ENCODE measurements at regions not wholly inside any gene's neighbourhood (a gene's known extent, or its start where the extent isn't known, plus 50 kb on each side); places are given as distances from the start of the nearest gene placed in this dataset.

DNA sequence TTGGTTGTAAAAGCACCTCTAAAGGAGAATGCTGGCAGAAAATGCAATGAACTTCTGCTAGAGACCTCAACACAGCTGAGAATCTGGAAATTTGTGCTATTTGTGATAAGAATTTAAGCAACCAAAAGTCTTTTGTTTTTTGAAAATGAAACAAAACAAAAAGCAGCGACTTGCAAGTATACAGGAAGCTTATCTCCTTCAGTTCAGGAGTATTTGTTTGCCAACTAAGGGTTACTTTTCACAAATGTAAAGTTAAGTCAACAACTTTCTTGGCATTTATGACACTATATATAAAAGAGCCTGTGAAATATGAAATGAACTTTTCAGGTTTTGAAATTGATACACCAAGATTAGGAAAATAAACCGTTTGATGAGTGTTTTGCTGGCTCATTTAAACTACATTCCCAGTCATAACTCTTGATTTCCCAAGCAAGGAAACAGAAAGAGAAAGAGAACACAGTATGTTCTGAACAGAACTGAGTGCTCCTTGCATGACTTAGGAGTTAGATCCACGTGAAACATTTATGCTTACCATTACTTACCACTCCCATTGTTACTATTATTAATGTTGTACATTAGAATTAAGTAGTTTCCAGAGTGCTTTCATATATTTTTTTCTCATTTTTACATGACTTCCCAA lies 92.3 kb upstream of the COL8A1 start:
- no peak for TF ChIP-seq RCOR1 (conservative IDR thresholded peaks at IDR 0.05; ENCODE audit: low read depth, low read length)
- no peak for TF ChIP-seq RAD21 (IDR thresholded peaks at IDR 0.05; ENCODE audit: insufficient read depth, low read depth, low read length)
- no peak for TF ChIP-seq NBN (IDR thresholded peaks at IDR 0.05)
- no peak for TF ChIP-seq YBX1 (IDR thresholded peaks at IDR 0.05)
- TF ChIP-seq RBBP5 (conservative IDR thresholded peaks at IDR 0.05): no peak
- no peak for TF ChIP-seq USF1 (IDR thresholded peaks at IDR 0.05; ENCODE audit: borderline replicate concordance, extremely low read length, insufficient read depth, low read depth, low read length)
- no peak for TF ChIP-seq MAX (IDR thresholded peaks at IDR 0.05; ENCODE audit: low read depth, low read length)
- TF ChIP-seq NR2F1 (conservative IDR thresholded peaks at IDR 0.05): no peak
- no peak for TF ChIP-seq POLR2A (IDR thresholded peaks at IDR 0.05; ENCODE audit: low read depth, low read length)
- TF ChIP-seq RELA (IDR thresholded peaks at IDR 0.05; ENCODE audit: borderline replicate concordance, partially characterized antibody): no peak
- no peak for TF ChIP-seq CTCF (IDR thresholded peaks at IDR 0.05 in 2 of 3, conservative IDR thresholded peaks at IDR 0.05 in 1 of 3; ENCODE audit: control insufficient read depth in 2 of 3, extremely low read depth in 1 of 3, insufficient read depth in 1 of 3, low read depth in 3 of 3, low read length in 3 of 3)
- TF ChIP-seq CBFB (IDR thresholded peaks at IDR 0.05; ENCODE audit: low read depth): no peak
- no peak for TF ChIP-seq TCF3 (IDR thresholded peaks at IDR 0.05; ENCODE audit: borderline replicate concordance, insufficient read depth, low read depth, low read length)
- TF ChIP-seq, protein P1, sequence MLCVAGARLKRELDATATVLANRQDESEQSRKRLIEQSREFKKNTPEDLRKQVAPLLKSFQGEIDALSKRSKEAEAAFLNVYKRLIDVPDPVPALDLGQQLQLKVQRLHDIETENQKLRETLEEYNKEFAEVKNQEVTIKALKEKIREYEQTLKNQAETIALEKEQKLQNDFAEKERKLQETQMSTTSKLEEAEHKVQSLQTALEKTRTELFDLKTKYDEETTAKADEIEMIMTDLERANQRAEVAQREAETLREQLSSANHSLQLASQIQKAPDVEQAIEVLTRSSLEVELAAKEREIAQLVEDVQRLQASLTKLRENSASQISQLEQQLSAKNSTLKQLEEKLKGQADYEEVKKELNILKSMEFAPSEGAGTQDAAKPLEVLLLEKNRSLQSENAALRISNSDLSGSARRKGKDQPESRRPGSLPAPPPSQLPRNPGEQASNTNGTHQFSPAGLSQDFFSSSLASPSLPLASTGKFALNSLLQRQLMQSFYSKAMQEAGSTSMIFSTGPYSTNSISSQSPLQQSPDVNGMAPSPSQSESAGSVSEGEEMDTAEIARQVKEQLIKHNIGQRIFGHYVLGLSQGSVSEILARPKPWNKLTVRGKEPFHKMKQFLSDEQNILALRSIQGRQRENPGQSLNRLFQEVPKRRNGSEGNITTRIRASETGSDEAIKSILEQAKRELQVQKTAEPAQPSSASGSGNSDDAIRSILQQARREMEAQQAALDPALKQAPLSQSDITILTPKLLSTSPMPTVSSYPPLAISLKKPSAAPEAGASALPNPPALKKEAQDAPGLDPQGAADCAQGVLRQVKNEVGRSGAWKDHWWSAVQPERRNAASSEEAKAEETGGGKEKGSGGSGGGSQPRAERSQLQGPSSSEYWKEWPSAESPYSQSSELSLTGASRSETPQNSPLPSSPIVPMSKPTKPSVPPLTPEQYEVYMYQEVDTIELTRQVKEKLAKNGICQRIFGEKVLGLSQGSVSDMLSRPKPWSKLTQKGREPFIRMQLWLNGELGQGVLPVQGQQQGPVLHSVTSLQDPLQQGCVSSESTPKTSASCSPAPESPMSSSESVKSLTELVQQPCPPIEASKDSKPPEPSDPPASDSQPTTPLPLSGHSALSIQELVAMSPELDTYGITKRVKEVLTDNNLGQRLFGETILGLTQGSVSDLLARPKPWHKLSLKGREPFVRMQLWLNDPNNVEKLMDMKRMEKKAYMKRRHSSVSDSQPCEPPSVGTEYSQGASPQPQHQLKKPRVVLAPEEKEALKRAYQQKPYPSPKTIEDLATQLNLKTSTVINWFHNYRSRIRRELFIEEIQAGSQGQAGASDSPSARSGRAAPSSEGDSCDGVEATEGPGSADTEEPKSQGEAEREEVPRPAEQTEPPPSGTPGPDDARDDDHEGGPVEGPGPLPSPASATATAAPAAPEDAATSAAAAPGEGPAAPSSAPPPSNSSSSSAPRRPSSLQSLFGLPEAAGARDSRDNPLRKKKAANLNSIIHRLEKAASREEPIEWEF (IDR thresholded peaks at IDR 0.05; ENCODE audit: insufficient replicate concordance, low read depth, low read length): no peak
